NCI-H510A treated with DMSO at 0.1 percent for 48 hours (cell line): ENCODE measurements at regions not wholly inside any gene's neighbourhood (a gene's known extent, or its start where the extent isn't known, plus 50 kb on each side); places are given as distances from the start of the nearest gene placed in this dataset.

Experiments
- DNase-seq: peaks from one replicate; lab custom pipeline; 2025; lab: John Stamatoyannopoulos, UW

DNA sequence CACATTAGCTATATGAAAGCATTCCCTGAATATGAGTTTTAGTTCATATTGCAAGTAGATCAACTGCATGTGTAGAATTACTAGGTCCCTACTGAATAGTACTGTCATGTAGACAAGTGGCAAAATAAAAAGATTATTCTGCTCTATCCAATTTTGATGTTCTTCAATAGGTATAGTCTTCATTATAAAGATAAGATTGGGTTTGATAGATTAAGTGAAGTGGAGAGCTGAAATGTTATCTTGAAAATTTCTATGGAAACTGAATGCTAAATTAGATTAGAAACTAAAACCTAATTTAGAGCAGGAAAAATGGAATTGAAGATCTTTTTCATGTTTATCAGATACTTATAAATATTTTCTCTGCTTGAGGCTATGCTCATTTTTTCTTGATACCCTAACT is 1610.0 kb downstream of the BRINP3 start:
- no peak for DNase-seq

DNA sequence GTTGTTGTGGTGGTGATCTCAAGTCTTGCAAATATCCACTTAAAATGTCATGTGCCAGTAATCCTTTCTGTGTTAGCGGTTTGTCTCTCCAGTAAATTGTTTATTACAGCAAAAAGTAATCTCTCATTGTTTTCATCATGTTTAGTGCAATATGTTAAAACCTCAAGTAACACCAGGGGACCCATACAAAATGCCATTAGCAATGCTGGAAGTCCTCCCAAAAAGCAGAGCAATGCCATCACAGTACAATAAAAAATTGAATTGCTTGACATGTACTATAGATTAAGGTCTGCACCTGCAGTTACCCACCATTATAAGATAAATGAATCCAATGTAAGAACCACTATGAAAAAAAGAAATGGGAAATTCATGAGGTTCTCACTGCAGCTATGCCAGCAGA is 1606.5 kb downstream of the BRINP3 start:
- no peak for DNase-seq

DNA sequence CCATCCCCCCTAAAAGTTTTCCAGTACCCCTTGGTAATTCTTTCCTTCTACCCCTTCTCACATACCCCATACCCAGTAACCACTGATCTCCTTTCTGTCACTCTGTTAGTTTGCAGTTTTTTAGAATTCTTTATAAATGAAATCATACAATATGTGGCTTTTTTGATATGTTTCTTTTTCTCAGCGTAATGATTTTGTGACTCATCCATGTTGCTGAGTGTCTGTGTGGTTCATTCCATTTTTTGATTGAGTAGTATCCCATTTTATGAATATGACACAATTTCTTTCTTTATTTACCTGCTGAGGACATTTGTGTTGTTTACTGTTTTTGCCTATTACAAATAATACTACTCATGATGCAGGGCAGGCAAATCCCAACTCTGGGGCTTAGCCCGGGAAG is 1605.3 kb downstream of the BRINP3 start:
- no peak for DNase-seq

DNA sequence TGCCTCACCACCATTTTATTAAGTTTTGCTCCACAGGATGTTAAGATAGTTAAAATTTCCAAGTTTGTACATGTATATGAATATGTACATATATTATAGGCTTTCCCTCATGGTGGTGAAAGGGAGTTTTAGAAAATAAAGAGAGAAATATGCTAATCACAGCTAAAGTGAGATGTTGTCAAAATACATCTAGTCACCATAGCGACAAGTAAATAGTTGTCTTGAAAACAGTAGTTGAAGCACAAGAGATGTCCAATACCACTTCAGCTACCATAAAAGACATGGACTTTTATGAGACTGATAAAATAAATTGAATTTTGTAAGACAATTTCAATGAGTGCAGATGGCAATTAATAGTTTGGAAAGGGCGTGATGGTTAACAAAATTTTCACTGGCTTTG is 1600.0 kb downstream of the BRINP3 start:
- no peak for DNase-seq

DNA sequence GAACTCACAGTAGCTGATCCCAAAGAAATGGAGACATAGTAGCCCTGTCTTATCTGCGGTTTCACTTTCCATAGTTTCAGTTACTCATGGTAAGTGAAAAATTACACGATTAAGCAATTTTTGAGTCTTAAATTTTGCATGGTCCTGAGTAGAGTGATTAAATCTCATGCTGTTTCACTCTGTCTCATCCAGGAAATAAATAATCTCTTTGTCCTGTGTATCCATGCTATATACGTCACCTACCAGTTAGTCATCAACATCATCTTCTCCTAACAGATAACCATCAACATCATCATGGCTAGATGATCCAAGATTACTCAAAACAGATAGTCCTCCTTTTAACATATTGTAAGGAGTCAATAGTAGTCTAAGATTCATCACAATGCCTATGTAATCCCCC is 1589.3 kb downstream of the BRINP3 start:
- no peak for DNase-seq

DNA sequence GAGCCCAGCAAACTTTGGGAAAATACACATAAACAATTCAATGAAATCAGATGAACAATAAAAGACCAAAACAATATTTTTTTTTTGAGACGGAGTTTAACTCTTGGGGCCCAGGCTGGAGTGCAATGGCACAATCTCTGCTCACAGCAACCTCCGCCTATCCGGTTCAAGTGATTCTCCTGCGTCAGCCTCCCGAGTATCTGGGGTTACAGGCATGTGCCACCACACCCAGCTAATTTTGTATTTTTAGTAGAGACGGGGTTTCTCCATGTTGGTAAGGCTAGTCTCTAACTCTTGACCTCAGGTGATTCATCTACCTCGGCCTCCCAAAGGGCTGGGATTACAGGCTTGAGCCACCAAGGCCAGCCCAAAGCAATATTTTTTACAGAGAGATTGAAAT is 1588.5 kb downstream of the BRINP3 start:
- DNase-seq = no peak

DNA sequence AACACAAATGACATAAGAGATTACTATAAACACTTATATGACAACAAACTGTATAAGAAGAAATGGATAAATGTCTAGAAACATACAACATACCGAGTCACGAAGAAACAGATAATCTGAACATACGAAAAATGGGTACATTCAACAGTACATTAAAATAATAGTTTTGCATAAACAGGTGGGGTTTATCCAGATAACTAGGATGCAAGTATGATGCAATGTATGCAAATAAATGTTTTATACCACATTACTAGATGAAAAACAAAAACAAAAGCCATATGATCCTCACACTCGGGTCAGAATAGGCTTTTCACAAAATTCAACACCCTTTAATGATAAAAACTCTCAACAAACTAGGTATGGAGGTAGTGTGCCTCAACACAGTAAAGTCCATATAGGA is 1585.7 kb downstream of the BRINP3 start:
- DNase-seq = no peak

DNA sequence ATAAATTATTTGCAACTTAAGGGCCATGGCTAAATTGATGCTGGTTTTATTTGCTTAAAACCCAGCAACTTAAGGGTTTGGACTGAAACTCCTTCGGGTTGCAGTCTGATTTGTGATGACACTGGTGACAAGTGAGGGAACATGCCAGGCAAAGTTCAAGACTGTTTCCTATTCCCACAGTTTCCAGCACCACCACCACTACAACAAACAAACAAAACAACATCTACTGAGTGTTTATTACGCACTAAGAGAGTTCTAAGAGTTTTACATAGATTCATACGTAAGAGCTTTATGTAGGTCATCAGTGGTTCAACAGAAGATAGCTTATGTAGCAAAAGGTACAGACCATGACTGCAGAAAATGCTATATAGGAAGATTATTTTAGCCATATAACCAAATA is 1582.1 kb downstream of the BRINP3 start:
- DNase-seq = no peak

DNA sequence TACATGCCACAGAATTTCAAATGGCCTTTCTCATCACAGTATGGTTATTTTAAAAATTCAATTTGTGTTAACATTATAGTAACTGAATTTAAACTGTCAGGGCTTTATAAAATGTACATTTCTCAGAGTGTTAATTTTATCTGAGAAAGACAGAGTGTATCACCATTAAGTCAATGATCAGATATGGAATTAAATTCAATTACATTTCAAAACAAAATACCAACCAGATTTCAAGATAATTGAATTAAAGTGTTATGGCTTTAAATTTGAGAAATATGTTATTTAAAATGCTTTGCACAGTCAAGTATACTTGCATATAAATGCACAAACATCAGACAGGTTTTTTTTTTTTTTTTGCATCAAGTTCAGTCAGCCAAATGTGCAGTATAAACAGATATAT is 1574.4 kb downstream of the BRINP3 start:
- DNase-seq = no peak

DNA sequence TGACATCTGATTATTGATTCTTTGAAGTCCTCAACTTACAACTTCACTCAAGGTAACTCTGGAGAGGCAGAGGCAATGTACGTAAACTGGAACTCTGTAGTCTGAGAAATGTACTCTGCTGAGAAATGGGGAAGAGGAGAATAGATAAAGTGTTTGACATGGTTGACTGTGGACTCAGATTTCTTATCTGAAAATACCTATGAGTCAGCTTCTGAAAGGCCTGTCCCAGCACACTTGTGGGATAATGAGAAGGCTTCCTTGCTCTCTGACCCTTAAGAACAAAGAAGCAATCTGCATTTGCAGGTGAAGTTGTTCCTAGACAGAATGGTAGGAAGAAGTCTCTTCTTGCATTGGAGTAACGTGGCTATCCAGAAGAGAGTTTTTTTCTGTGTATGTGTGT is 1573.5 kb downstream of the BRINP3 start:
- DNase-seq = no peak

DNA sequence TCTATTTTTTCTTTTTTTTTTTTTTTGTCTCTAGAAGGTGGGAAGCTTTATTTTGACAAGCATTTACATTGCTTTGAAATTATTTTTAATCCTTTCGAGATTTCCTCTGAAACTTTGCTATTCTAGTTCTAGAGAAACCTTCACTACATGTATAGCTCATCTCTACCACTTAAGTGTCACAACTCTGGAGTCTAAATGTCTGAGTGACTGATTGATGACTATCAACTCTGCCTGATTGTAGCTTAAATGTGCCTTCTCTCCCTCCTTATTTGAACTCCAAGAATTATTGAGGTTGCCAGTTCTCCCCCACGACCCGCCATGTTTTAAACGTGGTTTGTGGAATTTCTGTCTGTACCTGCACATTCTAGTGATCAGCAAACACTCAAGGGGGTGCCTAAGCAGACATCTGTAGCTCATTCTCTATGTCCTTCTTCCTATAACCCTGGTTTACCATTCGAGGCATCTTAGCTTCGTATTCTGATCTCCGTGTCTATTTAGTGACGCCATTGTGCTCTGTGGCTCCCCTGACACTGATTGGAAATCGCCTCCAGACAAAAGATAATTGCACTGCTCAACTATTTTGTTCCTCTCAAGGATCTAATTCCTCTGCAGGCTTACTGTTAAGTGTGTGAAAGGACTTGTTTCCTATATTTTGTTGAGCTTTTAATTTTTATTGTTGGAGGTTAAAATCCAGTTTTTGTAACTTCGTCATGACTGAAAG is 1570.6 kb downstream of the BRINP3 start:
- no peak for DNase-seq

DNA sequence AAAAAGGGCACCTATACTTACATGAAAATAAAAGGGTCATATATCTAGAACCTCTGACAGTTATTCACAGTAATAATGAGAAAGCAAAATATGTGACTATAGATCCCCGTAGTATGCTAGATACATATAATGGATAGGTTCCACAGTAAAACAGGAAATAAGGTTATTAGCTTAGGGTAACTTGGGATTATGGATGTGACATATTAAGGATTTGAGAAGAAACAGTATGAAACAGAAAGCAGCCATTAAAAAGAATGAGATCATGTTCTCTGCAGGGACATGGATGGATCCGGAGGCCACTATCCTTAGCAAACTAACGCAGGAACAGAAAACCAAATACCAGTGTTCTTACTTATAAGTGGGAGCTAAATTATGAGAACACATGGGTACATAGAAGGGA is 1547.3 kb downstream of the BRINP3 start:
- no peak for DNase-seq

DNA sequence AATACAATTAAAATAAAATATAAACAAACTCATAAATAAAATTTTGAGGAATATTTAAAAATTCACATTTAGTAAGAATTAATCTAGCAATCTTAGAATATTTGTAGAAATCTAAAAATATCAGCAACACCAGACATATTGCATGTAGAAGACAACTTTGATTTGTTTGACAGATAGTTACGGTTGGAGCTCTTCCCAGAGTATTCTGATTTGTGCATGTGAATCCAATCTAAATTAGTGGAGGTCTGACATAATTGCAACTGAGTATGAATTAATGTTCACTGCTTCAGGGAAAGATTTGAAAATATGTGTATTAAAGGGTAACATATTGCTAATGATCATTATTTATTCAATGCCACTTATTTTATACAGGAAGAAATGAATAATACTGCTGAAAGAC is 1546.2 kb downstream of the BRINP3 start:
- DNase-seq = no peak

DNA sequence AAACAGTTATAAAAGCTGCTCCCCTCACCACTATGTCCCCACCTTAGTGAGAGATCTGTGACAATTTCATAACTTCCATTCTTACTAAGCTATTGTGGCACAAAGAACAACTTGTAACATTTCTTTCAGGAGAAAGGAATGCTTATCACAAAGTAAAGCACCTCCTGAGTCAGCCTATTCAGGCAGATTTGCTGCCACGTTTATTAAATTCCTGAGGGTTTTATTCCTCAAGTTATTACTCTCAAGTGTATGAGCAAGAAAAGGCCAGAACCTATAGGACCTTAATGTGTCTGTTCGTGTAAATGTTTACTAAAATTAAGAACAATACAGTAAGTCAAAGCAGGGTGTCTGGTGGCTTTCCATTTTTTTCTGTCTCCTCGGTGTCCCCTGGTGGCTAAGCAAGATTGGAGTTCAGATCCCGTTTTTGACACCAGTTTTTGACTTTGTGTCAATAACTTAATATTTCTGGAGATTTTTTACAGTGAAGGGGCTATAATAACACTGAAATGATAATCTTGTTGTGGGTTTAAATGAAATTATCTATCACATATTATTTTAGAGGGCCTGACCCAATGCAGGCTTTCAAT is 1539.6 kb downstream of the BRINP3 start:
- DNase-seq = peak; percentile 6

DNA sequence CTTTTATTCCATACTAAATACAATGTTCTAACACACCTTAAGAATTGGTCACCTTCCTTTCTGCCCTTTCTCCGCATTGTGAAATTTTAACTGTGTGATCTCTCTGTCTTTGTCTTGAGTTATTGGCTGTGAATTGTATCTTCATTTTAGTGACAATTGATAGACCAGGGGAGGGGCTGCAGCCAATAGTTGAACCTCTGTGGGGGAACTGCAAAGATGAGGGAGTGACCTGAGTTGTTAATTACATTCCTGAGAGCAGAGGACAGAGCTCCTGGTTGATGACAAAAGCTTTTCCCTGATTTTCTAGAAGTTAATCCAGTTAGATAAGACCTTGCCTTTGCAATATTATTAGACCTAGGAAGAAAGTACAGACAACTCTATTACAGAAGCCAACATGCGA is 1535.7 kb downstream of the BRINP3 start:
- DNase-seq = no peak

DNA sequence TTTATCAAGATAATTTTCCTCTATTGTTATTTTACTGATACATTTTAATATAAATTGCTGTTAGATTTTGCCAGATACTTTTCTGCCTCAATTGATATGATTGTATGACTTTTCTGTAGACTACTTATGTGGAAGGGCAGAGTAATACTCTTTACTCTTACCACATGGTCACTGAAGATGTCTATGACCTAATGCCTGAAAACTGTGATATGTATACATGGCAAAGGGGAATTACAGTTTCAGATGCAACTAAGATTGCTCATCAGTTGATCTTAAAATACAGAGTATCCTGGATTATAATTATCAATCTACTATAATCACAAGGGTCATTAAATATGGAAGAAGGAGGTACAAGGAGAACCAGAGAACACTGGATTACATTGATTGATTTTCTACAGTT is 1528.0 kb downstream of the BRINP3 start:
- no peak for DNase-seq

DNA sequence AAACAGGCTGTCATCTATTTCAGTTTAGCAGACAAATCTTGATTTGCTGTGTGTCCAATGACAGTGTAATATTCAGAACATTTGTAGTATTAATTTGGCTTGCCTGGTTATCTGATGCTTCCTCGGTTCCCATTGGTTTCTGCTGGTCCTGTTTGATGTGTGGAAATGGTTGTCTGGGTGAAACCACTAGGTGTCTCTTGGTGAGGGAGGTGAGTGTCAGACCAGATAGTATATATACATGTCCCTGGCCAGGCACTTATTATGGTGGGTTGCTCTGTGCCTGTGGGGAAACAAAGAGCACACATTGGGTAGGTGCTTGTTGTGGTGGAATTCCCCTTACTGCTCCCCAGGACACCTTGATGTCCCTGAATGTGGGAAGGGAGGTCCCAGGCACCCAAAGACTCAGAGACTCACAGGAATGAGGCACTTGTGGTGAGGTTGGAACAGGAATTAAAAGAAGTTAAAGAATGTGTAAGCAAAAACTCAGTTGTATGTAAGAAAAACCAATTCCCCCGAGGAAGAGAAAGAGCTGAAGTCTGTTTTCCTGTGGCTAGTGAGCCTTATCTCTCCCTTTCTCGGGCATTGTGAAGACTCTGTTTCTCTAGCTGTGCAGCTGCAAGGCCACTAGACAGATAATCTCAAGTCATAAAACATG is 1519.1 kb downstream of the BRINP3 start:
- no peak for DNase-seq

DNA sequence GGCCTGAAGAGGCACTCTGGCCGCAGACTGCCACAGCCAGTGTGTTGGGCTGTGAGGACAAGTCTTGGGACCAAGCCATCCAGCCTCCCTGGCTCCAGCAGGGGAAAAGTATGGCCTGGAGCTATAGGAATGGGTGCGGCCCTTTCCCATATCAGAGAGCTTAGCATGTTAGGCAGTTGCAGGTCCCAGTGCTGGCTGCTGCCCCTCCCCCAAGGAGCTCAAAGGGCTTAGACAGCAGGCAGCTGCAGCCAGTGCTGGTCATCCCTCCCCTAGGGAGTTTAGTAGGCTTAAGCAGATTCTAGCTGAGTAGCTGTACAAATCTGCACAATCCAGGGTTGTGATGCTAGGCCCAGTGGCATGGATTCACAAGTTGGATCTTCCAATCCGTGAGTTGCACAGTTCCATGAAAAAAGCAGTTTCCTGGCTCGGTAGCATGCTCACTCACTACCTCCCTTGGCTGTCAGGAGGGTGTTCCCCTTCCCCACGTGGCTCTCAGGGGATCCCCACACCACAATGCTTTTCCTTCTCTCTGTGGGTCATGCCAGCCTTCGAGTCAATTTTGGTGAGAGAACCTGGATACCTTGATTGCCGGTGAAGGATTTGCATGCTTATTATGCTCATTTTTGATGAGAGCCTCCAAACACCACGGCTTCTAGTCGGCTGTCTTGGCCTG is 1490.8 kb downstream of the BRINP3 start:
- no peak for DNase-seq

DNA sequence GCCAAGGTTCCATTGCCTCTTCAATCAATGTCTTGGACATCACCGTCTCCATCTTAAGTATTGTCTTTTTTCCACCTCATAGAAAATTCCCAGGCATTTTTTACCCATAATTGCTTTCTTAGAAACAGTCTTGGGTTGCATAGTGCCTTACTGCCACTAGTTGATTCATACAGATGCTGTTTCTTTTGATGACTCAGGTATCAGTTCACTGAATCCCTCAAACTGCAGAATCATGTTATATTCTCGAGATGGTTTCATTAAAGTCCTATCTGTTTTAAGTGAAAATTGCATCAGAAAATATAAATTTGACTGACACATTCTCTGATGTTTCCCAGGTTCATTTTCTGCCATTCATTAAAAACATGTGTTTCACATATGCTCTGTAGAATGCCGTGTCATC is 1489.1 kb downstream of the BRINP3 start:
- DNase-seq = no peak

DNA sequence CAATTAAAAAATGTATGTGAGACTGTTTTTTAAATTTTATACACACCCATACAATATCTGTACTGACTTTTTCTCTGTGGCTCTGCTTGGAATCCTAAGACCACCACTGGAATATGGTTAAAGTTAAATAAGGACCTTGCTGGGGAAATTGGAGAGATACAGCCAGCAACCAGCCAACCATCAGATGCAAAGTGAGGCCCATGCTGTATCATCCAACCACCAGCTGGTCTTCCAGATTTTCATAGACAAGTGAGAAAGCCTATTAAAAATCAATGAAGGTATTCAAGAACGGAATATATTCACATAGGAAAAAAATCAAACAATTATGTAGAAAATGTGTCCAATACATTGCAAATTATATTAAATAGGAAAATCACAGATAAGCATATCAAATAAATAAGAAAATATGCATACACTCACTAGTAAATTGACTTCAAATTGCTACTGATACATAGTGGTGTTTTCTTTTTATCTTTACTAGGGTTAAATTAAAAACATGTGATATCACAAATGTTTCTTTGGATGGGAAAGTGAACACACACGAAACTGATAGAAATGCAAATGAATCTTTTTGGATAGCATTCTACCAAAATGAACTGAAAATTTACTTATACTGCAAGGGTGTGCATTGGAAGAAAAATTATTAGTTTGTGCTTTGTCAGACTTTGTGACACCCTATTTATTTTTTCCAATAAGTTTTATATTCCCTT is 1486.3 kb downstream of the BRINP3 start:
- no peak for DNase-seq

DNA sequence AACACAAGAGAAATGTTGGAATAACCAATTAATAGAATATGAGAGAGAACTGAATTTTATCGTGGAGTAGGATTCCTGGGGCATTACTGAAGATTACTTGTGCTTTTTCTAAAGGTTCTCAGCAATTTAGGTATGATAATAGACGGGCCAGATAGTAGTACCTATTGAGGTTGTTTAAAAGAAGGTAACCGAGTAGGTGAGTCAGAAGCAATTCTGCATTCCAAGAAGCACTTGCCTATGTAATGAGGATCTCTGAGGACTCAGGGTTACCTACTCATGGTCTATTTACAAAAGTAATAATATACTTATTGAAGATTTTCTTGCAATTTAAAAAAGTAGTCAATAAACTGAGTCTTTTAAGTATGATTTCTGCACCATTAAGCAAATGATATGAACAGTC is 1469.8 kb downstream of the BRINP3 start:
- DNase-seq = no peak

DNA sequence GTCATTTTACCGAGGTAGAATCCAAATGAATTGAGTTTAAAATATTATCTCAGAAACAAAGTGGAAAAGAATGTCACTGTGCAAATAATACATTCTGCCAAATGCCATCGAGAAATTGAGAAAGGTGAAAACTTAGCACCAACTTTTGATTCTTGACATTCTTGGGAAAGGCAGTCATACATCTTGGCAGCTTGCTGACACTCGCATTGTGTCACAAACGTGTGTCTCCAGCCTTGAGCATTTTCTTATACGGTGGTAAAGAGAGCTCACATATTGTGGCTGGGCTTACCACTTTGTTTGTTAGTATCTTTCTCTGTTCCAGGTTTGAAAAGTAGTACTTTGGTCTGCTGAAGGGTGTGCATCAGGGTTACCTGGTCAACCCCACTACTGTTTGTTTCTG is 1456.1 kb downstream of the BRINP3 start:
- no peak for DNase-seq

DNA sequence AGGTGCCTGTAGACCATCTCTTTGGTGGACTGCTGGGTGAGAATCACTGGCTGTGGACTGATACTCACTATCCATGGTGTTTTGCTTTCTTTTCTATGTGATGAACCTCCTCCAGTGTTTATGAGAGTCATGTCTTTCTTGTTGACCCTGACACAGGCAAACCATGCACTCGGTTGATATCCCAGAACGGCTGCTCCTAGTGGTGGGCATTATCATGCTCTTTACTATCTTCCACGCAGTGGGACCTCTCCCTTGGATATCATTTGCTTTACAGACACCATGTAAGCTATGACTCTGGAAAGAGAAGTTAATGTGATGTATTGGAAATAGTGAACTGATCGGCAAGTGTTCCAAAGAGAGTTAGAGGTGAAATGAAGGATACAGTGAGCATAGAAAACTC is 1455.6 kb downstream of the BRINP3 start:
- DNase-seq = no peak
